MM.1S (cell line): ENCODE measurements at regions not wholly inside any gene's neighbourhood (a gene's known extent, or its start where the extent isn't known, plus 50 kb on each side); places are given as distances from the start of the nearest gene placed in this dataset.

Experiments
- DNase-seq: peaks from one replicate; pipeline ENCODE4 v3.0.0-alpha.2; 2015
- H2AFZ ChIP-seq: fragments of 300-600 bp; sonication (generic); 2 replicates; pipeline ENCODE4 v1.6.0; 2016; ENCODE audit warnings: antibody characterized with exemption, low read length
- H3F3A ChIP-seq: fragments of 300-600 bp; sonication (generic); 2 replicates; pipeline ENCODE4 v1.6.1; 2016; ENCODE audit warnings: mild to moderate bottlenecking, antibody characterized with exemption, low read length, moderate library complexity, mixed read lengths; ENCODE audit not compliant: insufficient read depth
- H3K27ac ChIP-seq: fragments of 300-600 bp; sonication (generic); 2 replicates; pipeline ENCODE4 v1.5.1; 2016; ENCODE audit warnings: mild to moderate bottlenecking, low read length
- H3K27me3 ChIP-seq: fragments of 300-600 bp; sonication (generic); replicated peaks from 2 replicates; pipeline ENCODE4 v1.6.0; 2016; ENCODE audit warnings: low read length; ENCODE audit not compliant: insufficient read depth
- H3K36me3 ChIP-seq: fragments of 300-600 bp; sonication (generic); replicated peaks from 2 replicates; pipeline ENCODE4 v1.6.1; 2016; ENCODE audit warnings: mild to moderate bottlenecking, low read length, mixed read lengths; ENCODE audit not compliant: insufficient read depth
- H3K4me1 ChIP-seq: fragments of 300-600 bp; sonication (generic); 2 replicates; pipeline ENCODE4 v1.6.1; 2016; ENCODE audit warnings: low read length, mixed read lengths
- H3K4me2 ChIP-seq: fragments of 300-600 bp; sonication (generic); 2 replicates; pipeline ENCODE4 v1.6.0; 2016; ENCODE audit warnings: low read depth, low read length
- H3K4me3 ChIP-seq: fragments of 300-600 bp; sonication (generic); 2 replicates; pipeline ENCODE4 v1.5.1; 2016; ENCODE audit warnings: low read length, mixed read lengths
- H3K79me2 ChIP-seq: fragments of 300-600 bp; sonication (generic); 2 replicates; pipeline ENCODE4 v1.6.1; 2016; ENCODE audit warnings: mixed run types, low read length, mixed read lengths
- H3K9ac ChIP-seq: fragments of 300-600 bp; sonication (generic); 2 replicates; pipeline ENCODE4 v1.6.1; 2016; ENCODE audit warnings: low read length, mixed read lengths
- H3K9me2 ChIP-seq: fragments of 300-600 bp; sonication (generic); replicated peaks from 2 replicates; pipeline ENCODE4 v1.6.1; 2016; ENCODE audit warnings: mild to moderate bottlenecking, low read length, mixed read lengths; ENCODE audit not compliant: insufficient read depth
- H3K9me3 ChIP-seq: fragments of 300-600 bp; sonication (generic); replicated peaks from 2 replicates; pipeline ENCODE4 v1.6.1; 2016; ENCODE audit warnings: mild to moderate bottlenecking, low read length, mixed read lengths; ENCODE audit not compliant: insufficient read depth
- H4K20me1 ChIP-seq: fragments of 300-600 bp; sonication (generic); 2 replicates; pipeline ENCODE4 v1.6.1; 2016; ENCODE audit warnings: mild to moderate bottlenecking, low read length, moderate library complexity, mixed read lengths; ENCODE audit not compliant: insufficient read depth
- CTCF ChIP-seq: fragments of 300-600 bp; sonication (generic); IDR thresholded peaks from 2 replicates; pipeline ENCODE4 v1.5.1; 2016; ENCODE audit warnings: antibody characterized with exemption, low read length, mixed read lengths
- EZH2 ChIP-seq: fragments of 300-600 bp; sonication (generic); optimal IDR thresholded peaks from 2 replicates; pipeline ENCODE3; 2017; ENCODE audit warnings: low read depth, mild to moderate bottlenecking, antibody characterized with exemption, low read length, mixed read lengths
- EZH2phosphoT487 ChIP-seq: fragments of 300-600 bp; sonication (generic); IDR thresholded peaks from 2 replicates; pipeline ENCODE4 v1.6.1; 2018; ENCODE audit warnings: antibody characterized with exemption, low read length

GRCh38 chr18:25931126-25931525 is 159.3 kb downstream of the SS18 start:
- H3K4me2 ChIP-seq: no peak overlapping the region
- H3K9ac ChIP-seq: no peak overlapping the region
- H3F3A ChIP-seq: peaks cover 9% of the 10 kb centered on the region; the same call in 1 of the 2 replicates
- TF ChIP-seq EZH2phosphoT487: no peak
- no peak for TF ChIP-seq EZH2
- no peak for TF ChIP-seq CTCF
- H2AFZ ChIP-seq: no peak overlapping the region
- H4K20me1 ChIP-seq: no peaks in the 10 kb centered on the region
- no peaks in the 10 kb centered on the region for H3K9me3 ChIP-seq
- no peaks in the 10 kb centered on the region for H3K79me2 ChIP-seq
- no peak overlapping the region for H3K27ac ChIP-seq
- H3K4me1 ChIP-seq: peaks cover 9% of the 10 kb centered on the region
- H3K4me3 ChIP-seq: no peak overlapping the region
- H3K27me3 ChIP-seq: no peaks in the 10 kb centered on the region
- H3K36me3 ChIP-seq: no peaks in the 10 kb centered on the region
- no peak for DNase-seq
- no peaks in the 10 kb centered on the region for H3K9me2 ChIP-seq

GRCh38 chr18:25929787-25930186 is 160.6 kb downstream of the SS18 start:
- Histone ChIP-seq H3K4me2 (no peak overlapping the region), H2AFZ (no peak overlapping the region), H3K9me2 (no peaks in the 10 kb centered on the region), H3K36me3 (no peaks in the 10 kb centered on the region), H3K9me3 (no peaks in the 10 kb centered on the region), H3K27me3 (no peaks in the 10 kb centered on the region), H3K4me3 (no peak overlapping the region), H3K9ac (no peak overlapping the region), H4K20me1 (no peaks in the 10 kb centered on the region), H3F3A (peaks cover 9% of the 10 kb centered on the region; the same call in 1 of the 2 replicates), H3K79me2 (no peaks in the 10 kb centered on the region), H3K4me1 (peaks cover 9% of the 10 kb centered on the region), H3K27ac (no peak overlapping the region)
- TF ChIP-seq EZH2 (no peak), CTCF (no peak), EZH2phosphoT487 (no peak)
- DNase-seq: no peak

GRCh38 chr18:25927830-25928229 is 162.6 kb downstream of the SS18 start:
- no peak overlapping the region; the same call in 1 of the 2 replicates for H2AFZ ChIP-seq
- TF ChIP-seq CTCF: no peak
- TF ChIP-seq EZH2: no peak
- no peak for TF ChIP-seq EZH2phosphoT487
- peak overlapping the region; percentile 33 for H3K4me2 ChIP-seq
- H3F3A ChIP-seq: peaks cover 9% of the 10 kb centered on the region; the same call in 1 of the 2 replicates
- peak; percentile 63 for DNase-seq
- H3K27me3 ChIP-seq: no peaks in the 10 kb centered on the region
- 0 out of 2 replicates have a peak overlapping the region, but pooled peaks have one; percentile 15 for H3K27ac ChIP-seq
- no peaks in the 10 kb centered on the region for H3K36me3 ChIP-seq
- H3K9me3 ChIP-seq: no peaks in the 10 kb centered on the region
- H3K9me2 ChIP-seq: no peaks in the 10 kb centered on the region
- no peaks in the 10 kb centered on the region for H4K20me1 ChIP-seq
- peaks cover 9% of the 10 kb centered on the region for H3K4me1 ChIP-seq
- no peaks in the 10 kb centered on the region for H3K79me2 ChIP-seq
- no peak overlapping the region for H3K4me3 ChIP-seq
- H3K9ac ChIP-seq: no peak overlapping the region
